Smooth muscle cell (in vitro differentiated cells): ENCODE measurements at regions not wholly inside any gene's neighbourhood (a gene's known extent, or its start where the extent isn't known, plus 50 kb on each side); places are given as distances from the start of the nearest gene placed in this dataset.

Experiments
- DNase-seq: peaks from one replicate; lab custom pipeline; 2025; ENCODE audit not compliant: unreplicated experiment; lab: John Stamatoyannopoulos, UW
- H2AFZ ChIP-seq: fragments of 200-600 bp; sonication (generic); 2 replicates; pipeline ENCODE4 v1.6.0; 2016; ENCODE audit warnings: antibody characterized with exemption, low read depth, mild to moderate bottlenecking
- H3F3A ChIP-seq: fragments of 200-600 bp; sonication (generic); 2 replicates; pipeline ENCODE4 v1.6.0; 2017; ENCODE audit warnings: antibody characterized with exemption, low read depth
- H3K27ac ChIP-seq: fragments of 200-600 bp; sonication (generic); 2 replicates; pipeline ENCODE4 v1.5.1; 2016; ENCODE audit warnings: low read depth, mild to moderate bottlenecking
- H3K27me3 ChIP-seq: fragments of 200-600 bp; sonication (generic); 2 replicates; pipeline ENCODE4 v1.6.1; 2016; ENCODE audit warnings: low read depth, mild to moderate bottlenecking
- H3K36me3 ChIP-seq: fragments of 200-600 bp; sonication (generic); 2 replicates; pipeline ENCODE4 v1.5.1; 2016; ENCODE audit warnings: low read depth
- H3K4me1 ChIP-seq: fragments of 200-600 bp; sonication (generic); 2 replicates; pipeline ENCODE4 v1.5.1; 2016; ENCODE audit warnings: low read depth
- H3K4me2 ChIP-seq: fragments of 200-600 bp; sonication (generic); 2 replicates; pipeline ENCODE4 v1.6.0; 2016; ENCODE audit warnings: mild to moderate bottlenecking
- H3K4me3 ChIP-seq: fragments of 200-600 bp; sonication (generic); 2 replicates; pipeline ENCODE4 v1.5.1; 2016; ENCODE audit warnings: mild to moderate bottlenecking
- H3K79me2 ChIP-seq: fragments of 200-600 bp; sonication (generic); 2 replicates; pipeline ENCODE4 v1.6.0; 2016; ENCODE audit warnings: low read depth, mild to moderate bottlenecking
- H3K9ac ChIP-seq: fragments of 200-600 bp; sonication (generic); 2 replicates; pipeline ENCODE4 v1.6.0; 2016; ENCODE audit warnings: low read depth
- H3K9me3 ChIP-seq: fragments of 200-600 bp; sonication (generic); replicated peaks from 2 replicates; pipeline ENCODE4 v1.5.1; 2016; ENCODE audit warnings: low read depth
- H4K20me1 ChIP-seq: fragments of 200-600 bp; sonication (generic); 2 replicates; pipeline ENCODE4 v1.6.0; 2016; ENCODE audit warnings: low read depth
- CTCF ChIP-seq: fragments of 200-600 bp; sonication (generic); IDR thresholded peaks from 2 replicates; pipeline ENCODE4 v1.5.1; 2017; ENCODE audit warnings: borderline replicate concordance, mild to moderate bottlenecking, antibody characterized with exemption; ENCODE audit not compliant: insufficient read depth, poor library complexity, severe bottlenecking
- WGBS: methylation state at CpG from one replicate; pipeline ENCODE4 v1.1.7; 2016; ENCODE audit warnings: low lambda C conversion rate; 5-methylcytosine and 5-hydroxymethylcytosine counted together

- Histone ChIP-seq H3K9me3 (no peaks in the 10 kb centered on the region), H3K4me3 (no peak overlapping the region), H3K79me2 (no peaks in the 10 kb centered on the region), H3K4me1 (no peaks in the 10 kb centered on the region), H3F3A (no peaks in the 10 kb centered on the region), H4K20me1 (no peaks in the 10 kb centered on the region), H2AFZ (no peak overlapping the region), H3K36me3 (no peaks in the 10 kb centered on the region), H3K27ac (no peak overlapping the region), H3K4me2 (no peak overlapping the region), H3K9ac (no peak overlapping the region), H3K27me3 (no peaks in the 10 kb centered on the region)
- no peak for TF ChIP-seq CTCF
- no peak for DNase-seq
Measured at GRCh38 chr2:153091344-153091743, 372.9 kb downstream of the ARL6IP6 start.

- Histone ChIP-seq H3K79me2 (no peaks in the 10 kb centered on the region), H3F3A (no peaks in the 10 kb centered on the region), H4K20me1 (no peaks in the 10 kb centered on the region), H2AFZ (no peak overlapping the region), H3K9ac (no peak overlapping the region), H3K4me1 (no peaks in the 10 kb centered on the region), H3K4me3 (no peak overlapping the region), H3K4me2 (no peak overlapping the region), H3K9me3 (no peaks in the 10 kb centered on the region), H3K27ac (no peak overlapping the region), H3K36me3 (no peaks in the 10 kb centered on the region), H3K27me3 (no peaks in the 10 kb centered on the region)
- WGBS: 80% methylated on average over 1 of the region's 1 CpG
- DNase-seq: no peak
- TF ChIP-seq CTCF: no peak
Measured at GRCh38 chr2:153079315-153079714, 360.9 kb downstream of the ARL6IP6 start.

DNA sequence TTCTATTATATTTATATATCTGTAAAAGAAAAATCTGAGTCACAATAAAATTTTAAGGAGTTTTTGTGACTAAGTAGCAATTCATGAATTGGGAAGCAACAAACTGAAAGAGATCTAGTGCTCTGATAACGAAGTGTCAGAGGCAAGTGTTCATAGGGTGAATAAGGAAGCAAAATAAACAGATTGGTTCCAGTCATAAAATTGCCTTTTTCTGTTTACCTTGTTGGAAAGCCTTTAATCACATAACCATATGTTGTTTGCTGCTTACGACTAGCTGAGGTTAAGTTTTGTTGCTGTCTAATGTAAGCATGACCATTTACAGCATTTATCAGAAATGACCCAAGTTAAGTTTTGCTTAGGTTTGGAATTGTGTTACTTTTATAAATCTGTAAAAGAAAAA, 358.9 kb downstream of the ARL6IP6 start:
- no peak for DNase-seq
- H3K79me2 ChIP-seq: no peaks in the 10 kb centered on the region
- no peak overlapping the region for H3K27ac ChIP-seq
- H2AFZ ChIP-seq: no peak overlapping the region
- no peak overlapping the region for H3K4me3 ChIP-seq
- H3F3A ChIP-seq: no peaks in the 10 kb centered on the region
- no peaks in the 10 kb centered on the region for H3K36me3 ChIP-seq
- no peaks in the 10 kb centered on the region for H4K20me1 ChIP-seq
- no peak overlapping the region for H3K9ac ChIP-seq
- WGBS: 52% methylated on average over 2 of the region's 2 CpGs
- no peak for TF ChIP-seq CTCF
- no peaks in the 10 kb centered on the region for H3K9me3 ChIP-seq
- no peaks in the 10 kb centered on the region for H3K27me3 ChIP-seq
- H3K4me2 ChIP-seq: no peak overlapping the region
- H3K4me1 ChIP-seq: no peaks in the 10 kb centered on the region

DNA sequence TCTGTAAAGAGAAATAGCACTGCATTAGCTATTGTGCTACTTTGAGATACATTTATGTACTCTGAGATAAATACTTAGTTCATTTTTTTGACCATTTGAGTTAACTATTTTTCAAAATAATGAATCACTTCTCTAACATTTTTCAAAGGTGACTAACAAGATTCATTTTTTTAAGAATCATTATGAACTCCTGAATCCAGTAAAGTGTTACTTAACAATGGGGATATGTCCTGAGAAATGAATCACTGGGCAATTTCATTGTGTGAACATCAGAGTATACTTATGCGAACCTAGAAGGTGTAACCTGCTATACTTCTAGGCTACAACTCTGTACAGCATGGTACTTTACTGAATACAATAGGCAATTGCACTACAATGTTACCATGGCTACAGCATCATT, 355.8 kb downstream of the ARL6IP6 start:
- no peaks in the 10 kb centered on the region for H4K20me1 ChIP-seq
- no peak for TF ChIP-seq CTCF
- H2AFZ ChIP-seq: no peak overlapping the region
- H3K9ac ChIP-seq: no peak overlapping the region
- no peak overlapping the region for H3K4me3 ChIP-seq
- H3K4me1 ChIP-seq: no peaks in the 10 kb centered on the region
- no peaks in the 10 kb centered on the region for H3K27me3 ChIP-seq
- WGBS: 95% methylated on average over 1 of the region's 1 CpG
- no peak overlapping the region for H3K4me2 ChIP-seq
- no peaks in the 10 kb centered on the region for H3K9me3 ChIP-seq
- DNase-seq: no peak
- H3K36me3 ChIP-seq: no peaks in the 10 kb centered on the region
- no peaks in the 10 kb centered on the region for H3F3A ChIP-seq
- H3K79me2 ChIP-seq: no peaks in the 10 kb centered on the region
- no peak overlapping the region for H3K27ac ChIP-seq
